ENCODE measurements at regions not wholly inside any gene's neighbourhood (a gene's known extent, or its start where the extent isn't known, plus 50 kb on each side); places are given as distances from the start of the nearest gene placed in this dataset.

- Histone ChIP-seq H3K4me1 (no peaks in the 10 kb centered on the region), H3K36me3 (no peaks in the 10 kb centered on the region), H3K27ac (no peak overlapping the region), H3K9me3 (no peaks in the 10 kb centered on the region), H3K27me3 (ENCODE audit: low read depth) (no peaks in the 10 kb centered on the region), H3K4me3 (no peak overlapping the region)
- DNase-seq: no peak
- intact Hi-C loops (cut with DNase I): no loop called here
- peak; percentile 50 for TF ChIP-seq CTCF (IDR thresholded peaks at IDR 0.05)
- ATAC-seq: peak; percentile 63 to 77
Measured at GRCh38 chr11:109939166-109939810, 153.9 kb upstream of the ZC3H12C start.

GRCh38 chr11:109940816-109941215 is 152.4 kb upstream of the ZC3H12C start:
- intact Hi-C loops (cut with DNase I): no loop called here
- Histone ChIP-seq H3K27ac (no peak overlapping the region), H3K4me1 (no peaks in the 10 kb centered on the region), H3K27me3 (ENCODE audit: low read depth) (no peaks in the 10 kb centered on the region), H3K4me3 (no peak overlapping the region), H3K9me3 (no peaks in the 10 kb centered on the region), H3K36me3 (no peaks in the 10 kb centered on the region)
- ATAC-seq: no peak
- DNase-seq: no peak
- no peak for TF ChIP-seq CTCF (IDR thresholded peaks at IDR 0.05)

- DNase-seq: no peak
- Histone ChIP-seq H3K27me3 (ENCODE audit: low read depth) (no peaks in the 10 kb centered on the region), H3K27ac (peak overlapping the region; percentile 74), H3K4me3 (peak overlapping the region; percentile 32), H3K9me3 (no peaks in the 10 kb centered on the region), H3K36me3 (no peaks in the 10 kb centered on the region), H3K4me1 (peaks cover 6% of the 10 kb centered on the region)
- intact Hi-C loops (cut with DNase I): no loop called here
- no peak for TF ChIP-seq CTCF (IDR thresholded peaks at IDR 0.05)
- ATAC-seq: peak; percentile 22 to 41
Measured at GRCh38 chr11:109945626-109946321, 147.4 kb upstream of the ZC3H12C start.

GRCh38 chr11:109946322-109946846 is 146.8 kb upstream of the ZC3H12C start:
- Histone ChIP-seq H3K9me3 (no peaks in the 10 kb centered on the region), H3K4me3 (peak overlapping the region; percentile 32), H3K27me3 (ENCODE audit: low read depth) (no peaks in the 10 kb centered on the region), H3K36me3 (no peaks in the 10 kb centered on the region), H3K4me1 (peaks cover 6% of the 10 kb centered on the region), H3K27ac (peak overlapping the region; percentile 74)
- intact Hi-C loops (cut with DNase I): no loop called here
- ATAC-seq (peak; percentile 99), DNase-seq (peak; percentile 88)
- peak; percentile 90 for TF ChIP-seq CTCF (IDR thresholded peaks at IDR 0.05)

GRCh38 chr11:109954534-109954933 is 138.7 kb upstream of the ZC3H12C start:
- ATAC-seq (no peak), DNase-seq (no peak)
- H3K27me3 ChIP-seq (ENCODE audit: low read depth): no peaks in the 10 kb centered on the region
- H3K9me3 ChIP-seq: no peaks in the 10 kb centered on the region
- no peak overlapping the region for H3K27ac ChIP-seq
- H3K4me3 ChIP-seq: no peak overlapping the region
- intact Hi-C loops (cut with DNase I): no loop called here
- TF ChIP-seq CTCF (IDR thresholded peaks at IDR 0.05): no peak
- H3K36me3 ChIP-seq: no peaks in the 10 kb centered on the region
- no peaks in the 10 kb centered on the region for H3K4me1 ChIP-seq
